ENCODE measurements at regions not wholly inside any gene's neighbourhood (a gene's known extent, or its start where the extent isn't known, plus 50 kb on each side); places are given as distances from the start of the nearest gene placed in this dataset.

GRCh38 chr12:61869796-61870195, 390.4 kb upstream of the USP15 start:
- no peak for TF ChIP-seq CTCF (IDR thresholded peaks at IDR 0.05)
- no peak for TF ChIP-seq POLR2AphosphoS5 (IDR thresholded peaks at IDR 0.05)
- TF ChIP-seq POLR2A (IDR thresholded peaks at IDR 0.05), result no peak

All from breast epithelium (tissue), 3 donors.